GM21528 (cell line): ENCODE measurements at regions not wholly inside any gene's neighbourhood (a gene's known extent, or its start where the extent isn't known, plus 50 kb on each side); places are given as distances from the start of the nearest gene placed in this dataset.
"Not testable (repeated sequence)": the region's sequence is repeated elsewhere in the genome, so short reads cannot be mapped to it uniquely, and the experiment has no call there.

Source experiments
- ATAC-seq: cut with Tn5 transposase; IDR thresholded peaks from one replicate; pipeline ENCODE4 v1.9.1; 2021; ENCODE audit warnings: mild to moderate bottlenecking, moderate library complexity; ENCODE audit not compliant: unreplicated experiment, low FRiP score

- no peak for ATAC-seq
Observed at GRCh38 chr6:92962846-92963245, 456.5 kb downstream of the EPHA7 start.

- ATAC-seq, result not testable (repeated sequence)
Observed at GRCh38 chr6:92952111-92952510, 467.2 kb downstream of the EPHA7 start.

GRCh38 chr6:92945799-92946198 is 473.6 kb downstream of the EPHA7 start:
- no peak for ATAC-seq

- no peak for ATAC-seq
Observed at GRCh38 chr6:92944132-92944531, 475.2 kb downstream of the EPHA7 start.

- no peak for ATAC-seq
Observed at GRCh38 chr6:92942549-92942948, 476.8 kb downstream of the EPHA7 start.

GRCh38 chr6:92934625-92935024 is 484.7 kb downstream of the EPHA7 start:
- no peak for ATAC-seq

GRCh38 chr6:92930171-92930570 is 489.2 kb downstream of the EPHA7 start:
- ATAC-seq, result no peak

- ATAC-seq, result no peak
Observed at GRCh38 chr6:92922216-92922806, 497.0 kb downstream of the EPHA7 start.

GRCh38 chr6:92915466-92915865 is 503.9 kb downstream of the EPHA7 start:
- no peak for ATAC-seq

GRCh38 chr6:92911301-92911700 is 508.1 kb downstream of the EPHA7 start:
- ATAC-seq, result no peak

- no peak for ATAC-seq
Observed at GRCh38 chr6:92910646-92911045, 508.7 kb downstream of the EPHA7 start.

GRCh38 chr6:92906385-92906784 is 513.0 kb downstream of the EPHA7 start:
- ATAC-seq, result no peak

- ATAC-seq, result no peak
Observed at GRCh38 chr6:92893741-92894140, 525.6 kb downstream of the EPHA7 start.

- ATAC-seq, result no peak
Observed at GRCh38 chr6:92892626-92893170, 526.7 kb downstream of the EPHA7 start.

GRCh38 chr6:92888316-92888715 is 531.0 kb downstream of the EPHA7 start:
- no peak for ATAC-seq

- ATAC-seq, result no peak
Observed at GRCh38 chr6:92887871-92888270, 531.5 kb downstream of the EPHA7 start.

- ATAC-seq, result no peak
Observed at GRCh38 chr6:92879526-92879925, 539.8 kb downstream of the EPHA7 start.

GRCh38 chr6:92864966-92865555 is 554.3 kb downstream of the EPHA7 start:
- no peak for ATAC-seq

GRCh38 chr6:92849636-92850035 is 569.7 kb downstream of the EPHA7 start:
- ATAC-seq, result no peak

GRCh38 chr6:92848901-92849300 is 570.5 kb downstream of the EPHA7 start:
- no peak for ATAC-seq

GRCh38 chr6:92848459-92848858 is 570.9 kb downstream of the EPHA7 start:
- no peak for ATAC-seq

GRCh38 chr6:92847988-92848387 is 571.4 kb downstream of the EPHA7 start:
- ATAC-seq, result no peak
